ENCODE measurements at regions not wholly inside any gene's neighbourhood (a gene's known extent, or its start where the extent isn't known, plus 50 kb on each side); places are given as distances from the start of the nearest gene placed in this dataset.

- TF ChIP-seq POLR2A (IDR thresholded peaks at IDR 0.05; ENCODE audit: low read depth, low read length): no peak
- no peak for DNase-seq (ENCODE audit: insufficient read length, low spot score)
- FAIRE-seq: no peak
These were observed 223.5 kb downstream of the ARHGAP12 start for GRCh38 chr10:31705136-31705535.

GRCh38 chr10:31704195-31704594, 224.4 kb downstream of the ARHGAP12 start:
- DNase-seq (ENCODE audit: insufficient read length, low spot score): no peak
- TF ChIP-seq POLR2A (IDR thresholded peaks at IDR 0.05; ENCODE audit: low read depth, low read length): no peak
- FAIRE-seq: no peak

- no peak for TF ChIP-seq POLR2A (IDR thresholded peaks at IDR 0.05; ENCODE audit: low read depth, low read length)
- DNase-seq (ENCODE audit: insufficient read length, low spot score) (no peak), FAIRE-seq (no peak)
These were observed 225.7 kb downstream of the ARHGAP12 start for GRCh38 chr10:31702954-31703353.

- TF ChIP-seq POLR2A (IDR thresholded peaks at IDR 0.05; ENCODE audit: low read depth, low read length): no peak
- FAIRE-seq (no peak), DNase-seq (ENCODE audit: insufficient read length, low spot score) (no peak)
These were observed 226.6 kb downstream of the ARHGAP12 start for GRCh38 chr10:31702005-31702404.

GRCh38 chr10:31701546-31701945, 227.1 kb downstream of the ARHGAP12 start:
- no peak for FAIRE-seq
- no peak for DNase-seq (ENCODE audit: insufficient read length, low spot score)
- no peak for TF ChIP-seq POLR2A (IDR thresholded peaks at IDR 0.05; ENCODE audit: low read depth, low read length)

GRCh38 chr10:31700181-31700611, 228.4 kb downstream of the ARHGAP12 start:
- FAIRE-seq (no peak), DNase-seq (ENCODE audit: insufficient read length, low spot score) (no peak)
- no peak for TF ChIP-seq POLR2A (IDR thresholded peaks at IDR 0.05; ENCODE audit: low read depth, low read length)

- DNase-seq (ENCODE audit: insufficient read length, low spot score): no peak
- no peak for TF ChIP-seq POLR2A (IDR thresholded peaks at IDR 0.05; ENCODE audit: low read depth, low read length)
- no peak for FAIRE-seq
These were observed 230.3 kb downstream of the ARHGAP12 start for GRCh38 chr10:31698181-31698830.

GRCh38 chr10:31697271-31698180, 231.1 kb downstream of the ARHGAP12 start:
- peak; percentile 16; the same call in 1 of the 2 replicates for TF ChIP-seq POLR2A (IDR thresholded peaks at IDR 0.05; ENCODE audit: low read depth, low read length)
- DNase-seq (ENCODE audit: insufficient read length, low spot score): peak; percentile 74
- FAIRE-seq: peak; percentile 72

- TF ChIP-seq POLR2A (IDR thresholded peaks at IDR 0.05; ENCODE audit: low read depth, low read length): no peak
- DNase-seq (ENCODE audit: insufficient read length, low spot score): no peak
- no peak for FAIRE-seq
These were observed 233.4 kb downstream of the ARHGAP12 start for GRCh38 chr10:31694929-31695837.

- no peak for DNase-seq (ENCODE audit: insufficient read length, low spot score)
- no peak for FAIRE-seq
- no peak for TF ChIP-seq POLR2A (IDR thresholded peaks at IDR 0.05; ENCODE audit: low read depth, low read length)
These were observed 234.4 kb downstream of the ARHGAP12 start for GRCh38 chr10:31694126-31694685.

GRCh38 chr10:31693491-31693890, 235.1 kb downstream of the ARHGAP12 start:
- no peak for FAIRE-seq
- no peak for TF ChIP-seq POLR2A (IDR thresholded peaks at IDR 0.05; ENCODE audit: low read depth, low read length)
- no peak for DNase-seq (ENCODE audit: insufficient read length, low spot score)

GRCh38 chr10:31689233-31689632, 239.4 kb downstream of the ARHGAP12 start:
- FAIRE-seq: no peak
- no peak for TF ChIP-seq POLR2A (IDR thresholded peaks at IDR 0.05; ENCODE audit: low read depth, low read length)

GRCh38 chr10:31687663-31688482, 240.8 kb downstream of the ARHGAP12 start:
- no peak for DNase-seq (ENCODE audit: insufficient read length, low spot score)
- no peak for TF ChIP-seq POLR2A (IDR thresholded peaks at IDR 0.05; ENCODE audit: low read depth, low read length)
- no peak for FAIRE-seq

More at GRCh38 chr10:31689233-31689632, 239.4 kb downstream of the ARHGAP12 start:
- DNase-seq (ENCODE audit: insufficient read length, low spot score): no peak
